ENCODE measurements at regions not wholly inside any gene's neighbourhood (a gene's known extent, or its start where the extent isn't known, plus 50 kb on each side); places are given as distances from the start of the nearest gene placed in this dataset.
A peak's percentile ranks its signal among the peaks of the same experiment; 100 is the strongest.

GRCh38 chr5:40258222-40258621 lies 421.5 kb upstream of the PTGER4 start:
- H3K27ac ChIP-seq (ENCODE audit: low read length): peak overlapping the region; percentile 26
- H2AFZ ChIP-seq (ENCODE audit: low read depth, low read length): peak overlapping the region; percentile 10; the same call in 1 of the 2 replicates
- H3K4me3 ChIP-seq (ENCODE audit: low read length): peak overlapping the region; percentile 19; the same call in 1 of the 2 replicates
- no peaks in the 10 kb centered on the region for H4K20me1 ChIP-seq (ENCODE audit: insufficient read depth, low read length)
- H3K27me3 ChIP-seq (ENCODE audit: low read depth, low read length): no peaks in the 10 kb centered on the region
- H3K9me3 ChIP-seq (ENCODE audit: insufficient read depth, low read length): no peaks in the 10 kb centered on the region
- no peaks in the 10 kb centered on the region for H3K36me3 ChIP-seq (replicated peaks; ENCODE audit: low read depth, low read length)
- peak overlapping the region; percentile 24; the same call in 1 of the 2 replicates for H3K9ac ChIP-seq (ENCODE audit: low read length)
- H3K79me2 ChIP-seq (ENCODE audit: low read length): no peaks in the 10 kb centered on the region
- H3K4me1 ChIP-seq (ENCODE audit: low read length): peaks cover 11% of the 10 kb centered on the region
- TF ChIP-seq EZH2phosphoT487 (IDR thresholded peaks at IDR 0.05; ENCODE audit: low read depth) (no peak), CTCF (IDR thresholded peaks at IDR 0.05; ENCODE audit: low read depth, low read length) (no peak)
- H3K4me2 ChIP-seq (ENCODE audit: low read length): peak overlapping the region; percentile 44

- TF ChIP-seq EZH2phosphoT487 (IDR thresholded peaks at IDR 0.05; ENCODE audit: low read depth): no peak
- no peak for TF ChIP-seq CTCF (IDR thresholded peaks at IDR 0.05; ENCODE audit: low read depth, low read length)
- no peak overlapping the region for H2AFZ ChIP-seq (ENCODE audit: low read depth, low read length)
- H4K20me1 ChIP-seq (ENCODE audit: insufficient read depth, low read length): no peaks in the 10 kb centered on the region
- no peak overlapping the region for H3K4me3 ChIP-seq (ENCODE audit: low read length)
- H3K4me2 ChIP-seq (ENCODE audit: low read length): no peak overlapping the region
- no peaks in the 10 kb centered on the region for H3K27me3 ChIP-seq (ENCODE audit: low read depth, low read length)
- H3K27ac ChIP-seq (ENCODE audit: low read length): no peak overlapping the region
- peaks cover 5% of the 10 kb centered on the region for H3K36me3 ChIP-seq (replicated peaks; ENCODE audit: low read depth, low read length)
- H3K9ac ChIP-seq (ENCODE audit: low read length): no peak overlapping the region
- H3K79me2 ChIP-seq (ENCODE audit: low read length): no peaks in the 10 kb centered on the region
- 0 out of 2 replicates have a peak, but pooled peaks cover 4% of the 10 kb centered on the region for H3K9me3 ChIP-seq (ENCODE audit: insufficient read depth, low read length)
- H3K4me1 ChIP-seq (ENCODE audit: low read length): peaks cover 16% of the 10 kb centered on the region
Measured at GRCh38 chr5:40240671-40241070, 439.0 kb upstream of the PTGER4 start.

- TF ChIP-seq EZH2phosphoT487 (IDR thresholded peaks at IDR 0.05; ENCODE audit: low read depth): no peak
- no peak for TF ChIP-seq CTCF (IDR thresholded peaks at IDR 0.05; ENCODE audit: low read depth, low read length)
- H3K27me3 ChIP-seq (ENCODE audit: low read depth, low read length): no peaks in the 10 kb centered on the region
- no peaks in the 10 kb centered on the region for H3K79me2 ChIP-seq (ENCODE audit: low read length)
- no peak overlapping the region for H3K4me2 ChIP-seq (ENCODE audit: low read length)
- H3K27ac ChIP-seq (ENCODE audit: low read length): no peak overlapping the region
- H3K9me3 ChIP-seq (ENCODE audit: insufficient read depth, low read length): 0 out of 2 replicates have a peak, but pooled peaks cover 4% of the 10 kb centered on the region
- H3K4me3 ChIP-seq (ENCODE audit: low read length): no peak overlapping the region
- peaks cover 11% of the 10 kb centered on the region for H3K4me1 ChIP-seq (ENCODE audit: low read length)
- H3K9ac ChIP-seq (ENCODE audit: low read length): no peak overlapping the region
- H2AFZ ChIP-seq (ENCODE audit: low read depth, low read length): no peak overlapping the region
- peaks cover 5% of the 10 kb centered on the region for H3K36me3 ChIP-seq (replicated peaks; ENCODE audit: low read depth, low read length)
- H4K20me1 ChIP-seq (ENCODE audit: insufficient read depth, low read length): no peaks in the 10 kb centered on the region
Measured at GRCh38 chr5:40240111-40240510, 439.6 kb upstream of the PTGER4 start.

- H3K79me2 ChIP-seq (ENCODE audit: low read length): no peaks in the 10 kb centered on the region
- H3K9me3 ChIP-seq (ENCODE audit: insufficient read depth, low read length): 0 out of 2 replicates have a peak, but pooled peaks cover 4% of the 10 kb centered on the region
- H3K9ac ChIP-seq (ENCODE audit: low read length): no peak overlapping the region
- H3K27ac ChIP-seq (ENCODE audit: low read length): no peak overlapping the region
- no peak overlapping the region for H3K4me3 ChIP-seq (ENCODE audit: low read length)
- H3K36me3 ChIP-seq (replicated peaks; ENCODE audit: low read depth, low read length): peaks cover 5% of the 10 kb centered on the region
- no peaks in the 10 kb centered on the region for H3K27me3 ChIP-seq (ENCODE audit: low read depth, low read length)
- no peak for TF ChIP-seq EZH2phosphoT487 (IDR thresholded peaks at IDR 0.05; ENCODE audit: low read depth)
- peaks cover 8% of the 10 kb centered on the region for H3K4me1 ChIP-seq (ENCODE audit: low read length)
- H3K4me2 ChIP-seq (ENCODE audit: low read length): no peak overlapping the region
- no peaks in the 10 kb centered on the region for H4K20me1 ChIP-seq (ENCODE audit: insufficient read depth, low read length)
- H2AFZ ChIP-seq (ENCODE audit: low read depth, low read length): no peak overlapping the region
Measured at GRCh38 chr5:40238066-40238745, 441.5 kb upstream of the PTGER4 start.

All from OCI-LY3 (cell line).